ENCODE measurements at regions not wholly inside any gene's neighbourhood (a gene's known extent, or its start where the extent isn't known, plus 50 kb on each side); places are given as distances from the start of the nearest gene placed in this dataset.

DNA sequence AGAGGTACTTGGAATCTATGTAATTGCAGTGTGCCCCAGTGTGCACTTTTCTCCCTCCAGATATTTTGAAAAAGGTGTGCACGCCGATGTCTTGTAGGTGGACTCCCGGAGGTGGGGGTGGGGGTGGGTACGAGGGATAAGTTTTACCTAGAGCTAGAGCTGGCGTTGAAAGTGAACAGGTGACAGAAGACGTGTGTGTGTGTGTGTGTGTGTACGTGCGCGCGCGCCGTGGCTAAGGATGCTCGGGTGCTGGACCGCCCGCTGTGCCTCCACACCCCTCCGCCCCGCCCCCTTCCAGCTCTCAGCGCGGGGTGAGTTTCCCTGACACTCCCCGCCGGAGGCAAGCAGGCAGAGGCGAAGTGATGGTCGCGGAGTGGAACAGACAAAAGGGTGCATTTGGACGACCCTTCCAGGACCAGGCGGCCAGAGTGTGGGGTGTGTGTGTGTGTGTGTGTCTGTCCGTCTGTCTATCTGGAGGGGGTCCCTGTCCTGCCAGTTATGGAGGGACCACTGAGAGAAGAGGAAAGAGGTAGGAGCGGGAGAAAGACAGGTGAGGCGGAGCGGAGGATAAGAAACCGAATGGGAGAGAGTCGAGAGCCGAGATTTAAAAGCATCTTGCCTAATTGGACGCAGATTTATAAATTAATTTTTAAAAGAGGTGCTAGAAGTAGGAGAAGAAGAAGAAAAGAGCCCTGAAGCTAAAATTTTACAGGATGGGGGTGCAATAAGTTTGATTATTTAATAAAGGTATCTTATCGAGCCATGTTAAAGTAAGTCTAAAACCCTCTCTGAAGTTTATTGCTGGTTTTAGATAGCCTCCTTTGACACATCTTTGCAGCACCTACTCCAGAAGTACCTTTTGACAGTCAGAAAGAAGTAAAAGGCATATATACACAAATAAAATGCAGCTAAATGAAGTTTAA is 335.8 kb upstream of the THRB start:
- Histone ChIP-seq H2AK9ac (replicated peaks; ENCODE audit: low read depth, low read length, poor library complexity) (no peak overlapping the region), H2AK5ac (ENCODE audit: low read depth, low read length) (no peak overlapping the region), H2BK5ac (ENCODE audit: low read depth, low read length, poor library complexity, severe bottlenecking) (no peak overlapping the region), H3K14ac (replicated peaks; ENCODE audit: low read depth, low read length) (no peak overlapping the region), H3K56ac (ENCODE audit: extremely low read depth, insufficient read depth, low read length) (no peak overlapping the region), H3K4me2 (ENCODE audit: low read depth, low read length) (no peak overlapping the region), H3K27ac (ENCODE audit: insufficient read depth, low read length) (no peak overlapping the region), H2BK120ac (ENCODE audit: low read depth, low read length) (no peak overlapping the region), H3K27me3 (ENCODE audit: control insufficient read depth, insufficient read depth, low read length) (peaks cover 11% of the 10 kb centered on the region; the same call in 1 of the 2 replicates), H2BK20ac (ENCODE audit: low read depth, low read length) (no peak overlapping the region), H4K8ac (ENCODE audit: low read depth in 2 of 2, low read length in 2 of 2) (no peak overlapping the region), H2AFZ (replicated peaks; ENCODE audit: low read length, poor library complexity) (no peak overlapping the region), H4K20me1 (ENCODE audit: insufficient read depth, low read length) (no peaks in the 10 kb centered on the region), H4K5ac (ENCODE audit: low read depth, low read length) (no peak overlapping the region), H2BK15ac (ENCODE audit: low read depth, low read length) (no peak overlapping the region), H3K36me3 (ENCODE audit: control insufficient read depth, insufficient read depth, low read length) (no peaks in the 10 kb centered on the region), H3K23ac (ENCODE audit: low read depth, low read length) (no peak overlapping the region), H3K9me1 (ENCODE audit: insufficient read depth, low read length) (no peaks in the 10 kb centered on the region), H3K9ac (ENCODE audit: low read depth, low read length) (no peak overlapping the region), H3K4me3 (ENCODE audit: insufficient read depth, low read depth, low read length) (no peak overlapping the region), H3K79me1 (ENCODE audit: low read depth in 1 of 2, low read length in 2 of 2) (no peaks in the 10 kb centered on the region), H3K4me1 (ENCODE audit: control insufficient read depth, insufficient read depth, low read length) (no peaks in the 10 kb centered on the region), H3K9me3 (ENCODE audit: control insufficient read depth, insufficient read depth, low read length) (no peaks in the 10 kb centered on the region), H3K18ac (ENCODE audit: low read depth, low read length) (no peak overlapping the region), H3K4ac (ENCODE audit: low read depth, low read length) (no peak overlapping the region), H4K91ac (ENCODE audit: insufficient read depth, low read depth, low read length) (no peak overlapping the region)
- ChIA-PET POLR2A (ENCODE audit: unreplicated experiment) (no interaction called here), CTCF (no interaction called here)
- in situ Hi-C loops (cut with MboI; ENCODE audit: low sequenced_read_pairs): no loop called here
- 50% methylated on average over 4 of the region's 35 CpGs; no CpG with 5 or more reads in 1 of the 2 experiments for WGBS, 2 experiments (ENCODE audit: extremely low coverage in 2 of 2, insufficient read length in 1 of 2)
- ATAC-seq (ENCODE audit: low read depth) (no peak), DNase-seq (no peak)
- TF ChIP-seq RFX5 (IDR thresholded peaks at IDR 0.05; ENCODE audit: low read depth, low read length) (no peak), CEBPB (IDR thresholded peaks at IDR 0.05; ENCODE audit: low read depth, low read length) (no peak), MAFK (IDR thresholded peaks at IDR 0.05; ENCODE audit: low read depth, low read length) (no peak), RAD21 (IDR thresholded peaks at IDR 0.05; ENCODE audit: low read length) (no peak), POLR2A (IDR thresholded peaks at IDR 0.05; ENCODE audit: low read depth, low read length) (no peak), SMC3 (IDR thresholded peaks at IDR 0.05; ENCODE audit: low read depth, low read length) (no peak), FOS (IDR thresholded peaks at IDR 0.05; ENCODE audit: low read depth, low read length) (no peak), NFE2L2 (IDR thresholded peaks at IDR 0.05; ENCODE audit: low read depth, low read length) (no peak)
- TF ChIP-seq, protein P1, sequence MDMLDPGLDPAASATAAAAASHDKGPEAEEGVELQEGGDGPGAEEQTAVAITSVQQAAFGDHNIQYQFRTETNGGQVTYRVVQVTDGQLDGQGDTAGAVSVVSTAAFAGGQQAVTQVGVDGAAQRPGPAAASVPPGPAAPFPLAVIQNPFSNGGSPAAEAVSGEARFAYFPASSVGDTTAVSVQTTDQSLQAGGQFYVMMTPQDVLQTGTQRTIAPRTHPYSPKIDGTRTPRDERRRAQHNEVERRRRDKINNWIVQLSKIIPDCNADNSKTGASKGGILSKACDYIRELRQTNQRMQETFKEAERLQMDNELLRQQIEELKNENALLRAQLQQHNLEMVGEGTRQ (IDR thresholded peaks at IDR 0.05; ENCODE audit: low read depth, low read length): no peak
- TF ChIP-seq, protein P2, sequence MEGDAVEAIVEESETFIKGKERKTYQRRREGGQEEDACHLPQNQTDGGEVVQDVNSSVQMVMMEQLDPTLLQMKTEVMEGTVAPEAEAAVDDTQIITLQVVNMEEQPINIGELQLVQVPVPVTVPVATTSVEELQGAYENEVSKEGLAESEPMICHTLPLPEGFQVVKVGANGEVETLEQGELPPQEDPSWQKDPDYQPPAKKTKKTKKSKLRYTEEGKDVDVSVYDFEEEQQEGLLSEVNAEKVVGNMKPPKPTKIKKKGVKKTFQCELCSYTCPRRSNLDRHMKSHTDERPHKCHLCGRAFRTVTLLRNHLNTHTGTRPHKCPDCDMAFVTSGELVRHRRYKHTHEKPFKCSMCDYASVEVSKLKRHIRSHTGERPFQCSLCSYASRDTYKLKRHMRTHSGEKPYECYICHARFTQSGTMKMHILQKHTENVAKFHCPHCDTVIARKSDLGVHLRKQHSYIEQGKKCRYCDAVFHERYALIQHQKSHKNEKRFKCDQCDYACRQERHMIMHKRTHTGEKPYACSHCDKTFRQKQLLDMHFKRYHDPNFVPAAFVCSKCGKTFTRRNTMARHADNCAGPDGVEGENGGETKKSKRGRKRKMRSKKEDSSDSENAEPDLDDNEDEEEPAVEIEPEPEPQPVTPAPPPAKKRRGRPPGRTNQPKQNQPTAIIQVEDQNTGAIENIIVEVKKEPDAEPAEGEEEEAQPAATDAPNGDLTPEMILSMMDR (conservative IDR thresholded peaks at IDR 0.05; ENCODE audit: low read depth, low read length): no peak
- intact Hi-C loops (cut with micrococcal nuclease): no loop called here
- dilution Hi-C loops (cut with HindIII; ENCODE audit: low sequenced_read_pairs, unreplicated experiment): no loop called here
- BruUV-seq (replicated peaks): no TSS peak
